H9 (cell line): ENCODE measurements at regions not wholly inside any gene's neighbourhood (a gene's known extent, or its start where the extent isn't known, plus 50 kb on each side); places are given as distances from the start of the nearest gene placed in this dataset.

Experiments
- DNase-seq: peaks from one replicate; pipeline ENCODE4 v3.0.0-alpha.2; 2017
- H2AFZ ChIP-seq: one replicate; pipeline ENCODE4 v1.6.1; 2013; ENCODE audit warnings: mild to moderate bottlenecking, low read length, control low read depth, moderate library complexity
- H2AK5ac ChIP-seq: 2 replicates; pipeline ENCODE4 v1.6.1; 2013; ENCODE audit warnings: low read length, control low read depth, mixed read lengths; ENCODE audit not compliant: insufficient read length
- H2BK120ac ChIP-seq: one replicate; pipeline ENCODE4 v1.6.1; 2013; ENCODE audit warnings: low read depth, mild to moderate bottlenecking, low read length, control low read depth, inconsistent platforms; ENCODE audit not compliant: poor library complexity, severe bottlenecking
- H2BK12ac ChIP-seq: 2 replicates; pipeline ENCODE4 v1.6.1; 2013; ENCODE audit warnings: low read length, control low read depth, mixed read lengths, low read depth; ENCODE audit not compliant: insufficient read length
- H2BK15ac ChIP-seq: 2 replicates; pipeline ENCODE4 v1.6.1; 2013; ENCODE audit warnings: low read depth, low read length, control low read depth
- H2BK20ac ChIP-seq: one replicate; pipeline ENCODE4 v1.6.1; 2013; ENCODE audit warnings: low read depth, mild to moderate bottlenecking, low read length, control low read depth, inconsistent platforms; ENCODE audit not compliant: poor library complexity, severe bottlenecking
- H2BK5ac ChIP-seq: 2 replicates; pipeline ENCODE4 v1.6.1; 2013; ENCODE audit warnings: low read length, control low read depth, mixed read lengths; ENCODE audit not compliant: insufficient read length
- H3K14ac ChIP-seq: 2 replicates; pipeline ENCODE4 v1.6.1; 2013; ENCODE audit warnings: low read length, control low read depth; ENCODE audit not compliant: insufficient read depth
- H3K18ac ChIP-seq: 2 replicates; pipeline ENCODE4 v1.6.1; 2013; ENCODE audit warnings: low read depth, mild to moderate bottlenecking, mixed read lengths, low read length, control low read depth; ENCODE audit not compliant: insufficient read length
- H3K23ac ChIP-seq: 2 replicates; pipeline ENCODE4 v1.6.1; 2013; ENCODE audit warnings: low read length, control low read depth, mixed read lengths, low read depth; ENCODE audit not compliant: insufficient read length
- H3K23me2 ChIP-seq: 2 replicates; pipeline ENCODE4 v1.6.1; 2013; ENCODE audit warnings: low read depth, mild to moderate bottlenecking, mixed read lengths, low read length, control low read depth; ENCODE audit not compliant: insufficient read length, poor library complexity, severe bottlenecking
- H3K27ac ChIP-seq: 2 replicates; pipeline ENCODE4 v1.5.1; 2013; ENCODE audit warnings: low read length, control low read depth, mixed read lengths, low read depth; ENCODE audit not compliant: insufficient read length
- H3K27me3 ChIP-seq: 2 replicates; pipeline ENCODE4 v1.6.1; 2013; ENCODE audit warnings: low read length, control low read depth, inconsistent platforms; ENCODE audit not compliant: insufficient read depth
- H3K4ac ChIP-seq: 2 replicates; pipeline ENCODE4 v1.6.1; 2013; ENCODE audit warnings: low read depth, mild to moderate bottlenecking, control low read depth, inconsistent platforms, low read length, moderate library complexity
- H3K4me1 ChIP-seq: 2 replicates; pipeline ENCODE4 v1.6.1; 2013; ENCODE audit warnings: low read length, control low read depth, inconsistent platforms; ENCODE audit not compliant: insufficient read depth
- H3K4me2 ChIP-seq: 2 replicates; pipeline ENCODE4 v1.6.1; 2013; ENCODE audit warnings: low read length, control low read depth, mixed read lengths; ENCODE audit not compliant: insufficient read length, insufficient read depth
- H3K56ac ChIP-seq: 2 replicates; pipeline ENCODE4 v1.6.1; 2013; ENCODE audit warnings: low read depth, mild to moderate bottlenecking, mixed read lengths, low read length, control low read depth; ENCODE audit not compliant: insufficient read length
- H3K79me1 ChIP-seq: 2 replicates; pipeline ENCODE4 v1.6.1; 2013; ENCODE audit warnings: low read depth, mild to moderate bottlenecking, moderate library complexity, low read length, control low read depth, inconsistent platforms; ENCODE audit not compliant: insufficient read depth, poor library complexity, severe bottlenecking
- H3K79me2 ChIP-seq: 2 replicates; pipeline ENCODE4 v1.6.1; 2013; ENCODE audit warnings: low read length, control low read depth, inconsistent platforms; ENCODE audit not compliant: insufficient read depth
- H3K9ac ChIP-seq: 2 replicates; pipeline ENCODE4 v1.6.1; 2013; ENCODE audit warnings: low read length, control low read depth, mixed read lengths; ENCODE audit not compliant: insufficient read length; ENCODE audit errors: extremely low read depth
- H3K9me3 ChIP-seq: one replicate; pipeline ENCODE4 v1.6.1; 2013; ENCODE audit warnings: low read depth, low read length, inconsistent platforms; ENCODE audit not compliant: control insufficient read depth
- H3T11ph ChIP-seq: one replicate; pipeline ENCODE4 v1.6.1; 2013; ENCODE audit warnings: mild to moderate bottlenecking, low read length, control low read depth, inconsistent platforms
- H4K20me1 ChIP-seq: one replicate; pipeline ENCODE4 v1.6.1; 2013; ENCODE audit not compliant: control insufficient read depth, insufficient read length, insufficient read depth
- H4K5ac ChIP-seq: 2 replicates; pipeline ENCODE4 v1.6.1; 2013; ENCODE audit warnings: low read depth, mild to moderate bottlenecking, mixed read lengths, low read length, control low read depth; ENCODE audit not compliant: insufficient read length
- H4K8ac ChIP-seq: replicated peaks from 2 replicates; pipeline ENCODE4 v1.6.1; 2013; ENCODE audit warnings: low read length, control low read depth, mixed read lengths, low read depth; ENCODE audit not compliant: insufficient read length
- H4K91ac ChIP-seq: 2 replicates; pipeline ENCODE4 v1.6.1; 2013; ENCODE audit warnings: low read depth, mild to moderate bottlenecking, moderate library complexity, mixed read lengths, low read length, control low read depth; ENCODE audit not compliant: insufficient read length
- H3K27ac Mint-ChIP-seq, 3 experiments: 2 replicates in 2 of 3; 3 replicates in 1 of 3; pipeline ENCODE4 v1.8.0; 2020 to 2021; ENCODE audit warnings: mixed read lengths in 3 of 3, mild to moderate bottlenecking in 1 of 3, moderate library complexity in 1 of 3
- H3K27me3 Mint-ChIP-seq: 2 replicates; pipeline ENCODE4 v1.8.0; 2021; ENCODE audit warnings: low read depth, mild to moderate bottlenecking, moderate library complexity, mixed read lengths
- H3K36me3 Mint-ChIP-seq, 3 experiments: 2 replicates in 2 of 3; 3 replicates in 1 of 3; pipeline ENCODE4 v1.8.0; 2020 to 2021; ENCODE audit warnings: low read depth in 3 of 3, mixed read lengths in 3 of 3; ENCODE audit not compliant: insufficient read depth in 1 of 3
- H3K4me1 Mint-ChIP-seq, 2 experiments: 2 replicates each; pipeline ENCODE4 v1.8.0; 2020; ENCODE audit warnings: mixed read lengths in 2 of 2
- H3K4me3 Mint-ChIP-seq, 2 experiments: 2 replicates in 1 of 2; 3 replicates in 1 of 2; pipeline ENCODE4 v1.8.0; 2020 to 2021; ENCODE audit warnings: mild to moderate bottlenecking in 2 of 2, mixed read lengths in 2 of 2, moderate library complexity in 1 of 2
- H3K9me3 Mint-ChIP-seq, 2 experiments: 2 replicates in 1 of 2; 3 replicates in 1 of 2; pipeline ENCODE4 v1.8.0; 2020; ENCODE audit warnings: mild to moderate bottlenecking in 2 of 2, mixed read lengths in 2 of 2, moderate library complexity in 1 of 2
- WGBS: extraction: QIAGEN DNeasy Blood & Tissue Kit; methylation state at CpG from one replicate; pipeline ENCODE4 v1.1.7; 2013; ENCODE audit warnings: missing lambda C conversion rate, low lambda C conversion rate, mixed read lengths; ENCODE audit not compliant: insufficient read length; ENCODE audit errors: extremely low coverage; 5-methylcytosine and 5-hydroxymethylcytosine counted together
- TF ChIP-seq, protein P1 (sequence below): fragments of 200-600 bp; sonication (generic); conservative IDR thresholded peaks from 3 replicates; pipeline ENCODE4 v1.8.0; 2021; ENCODE audit warnings: antibody characterized with exemption, mild to moderate bottlenecking

DNA sequence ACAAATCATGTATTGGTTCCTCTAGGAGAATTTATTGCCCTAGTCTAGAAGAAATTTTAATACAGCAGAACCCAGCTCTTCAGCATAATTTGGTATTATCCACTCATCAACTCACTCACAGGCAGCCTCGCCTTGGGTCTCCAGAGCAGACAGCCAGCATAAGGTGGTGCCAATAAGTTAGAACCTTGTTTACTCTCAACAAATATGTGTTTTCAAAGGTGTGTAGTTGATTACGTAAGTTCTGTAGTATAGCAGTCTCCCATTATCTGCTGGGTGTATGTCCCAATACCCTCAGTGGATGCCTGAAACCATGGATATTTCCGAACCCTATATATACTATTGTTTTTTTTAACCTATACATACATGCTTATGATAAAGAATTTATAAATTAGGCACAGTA lies 522.5 kb upstream of the LRRN3 start:
- H3K9me3 Mint-ChIP-seq, result peaks cover 2 to 3% of the 10 kb centered on the region in 2 experiments
- no peak overlapping the region for H3K23ac ChIP-seq
- no peak overlapping the region for H3T11ph ChIP-seq
- H3K9ac ChIP-seq, result no peak overlapping the region
- no peaks in the 10 kb centered on the region for H3K27me3 ChIP-seq
- H4K5ac ChIP-seq, result no peak overlapping the region
- no peak overlapping the region for H3K27ac Mint-ChIP-seq
- H3K4me1 Mint-ChIP-seq, result peaks cover 0 to 1% of the 10 kb centered on the region in 2 experiments; a peak in 1 of 4 replicates
- H3K27me3 Mint-ChIP-seq, result no peaks in the 10 kb centered on the region
- H3K18ac ChIP-seq, result no peak overlapping the region
- peaks cover under 1 to 3% (median 3%) of the 10 kb centered on the region in 3 experiments for H3K36me3 Mint-ChIP-seq
- H3K4ac ChIP-seq, result no peak overlapping the region
- H2BK12ac ChIP-seq, result no peak overlapping the region
- H3K79me2 ChIP-seq, result no peaks in the 10 kb centered on the region
- no peak overlapping the region for H3K27ac ChIP-seq
- no peaks in the 10 kb centered on the region for H3K23me2 ChIP-seq
- H4K20me1 ChIP-seq, result no peaks in the 10 kb centered on the region
- no peak overlapping the region for H2BK15ac ChIP-seq
- no peak overlapping the region for H4K8ac ChIP-seq
- no peak overlapping the region for H3K4me2 ChIP-seq
- no peak overlapping the region for H4K91ac ChIP-seq
- no peak overlapping the region for H3K4me3 Mint-ChIP-seq
- no peak for DNase-seq
- H3K14ac ChIP-seq, result no peak overlapping the region
- H2AK5ac ChIP-seq, result no peak overlapping the region
- H2BK20ac ChIP-seq, result no peak overlapping the region
- no peak overlapping the region for H3K56ac ChIP-seq
- no peaks in the 10 kb centered on the region for H3K79me1 ChIP-seq
- H3K9me3 ChIP-seq, result no peaks in the 10 kb centered on the region
- no peak overlapping the region for H2AFZ ChIP-seq
- H2BK5ac ChIP-seq, result no peak overlapping the region
- H2BK120ac ChIP-seq, result no peak overlapping the region
- WGBS, result no CpG with 5 or more reads among the region's 3 CpGs
- TF ChIP-seq, protein P1, sequence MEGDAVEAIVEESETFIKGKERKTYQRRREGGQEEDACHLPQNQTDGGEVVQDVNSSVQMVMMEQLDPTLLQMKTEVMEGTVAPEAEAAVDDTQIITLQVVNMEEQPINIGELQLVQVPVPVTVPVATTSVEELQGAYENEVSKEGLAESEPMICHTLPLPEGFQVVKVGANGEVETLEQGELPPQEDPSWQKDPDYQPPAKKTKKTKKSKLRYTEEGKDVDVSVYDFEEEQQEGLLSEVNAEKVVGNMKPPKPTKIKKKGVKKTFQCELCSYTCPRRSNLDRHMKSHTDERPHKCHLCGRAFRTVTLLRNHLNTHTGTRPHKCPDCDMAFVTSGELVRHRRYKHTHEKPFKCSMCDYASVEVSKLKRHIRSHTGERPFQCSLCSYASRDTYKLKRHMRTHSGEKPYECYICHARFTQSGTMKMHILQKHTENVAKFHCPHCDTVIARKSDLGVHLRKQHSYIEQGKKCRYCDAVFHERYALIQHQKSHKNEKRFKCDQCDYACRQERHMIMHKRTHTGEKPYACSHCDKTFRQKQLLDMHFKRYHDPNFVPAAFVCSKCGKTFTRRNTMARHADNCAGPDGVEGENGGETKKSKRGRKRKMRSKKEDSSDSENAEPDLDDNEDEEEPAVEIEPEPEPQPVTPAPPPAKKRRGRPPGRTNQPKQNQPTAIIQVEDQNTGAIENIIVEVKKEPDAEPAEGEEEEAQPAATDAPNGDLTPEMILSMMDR, result no peak
- H3K4me1 ChIP-seq, result no peaks in the 10 kb centered on the region
